ENCODE measurements at regions not wholly inside any gene's neighbourhood (a gene's known extent, or its start where the extent isn't known, plus 50 kb on each side); places are given as distances from the start of the nearest gene placed in this dataset.

- TF ChIP-seq EZH2 (IDR thresholded peaks at IDR 0.05; ENCODE audit: insufficient read depth, poor library complexity, severe bottlenecking) = no peak
- TF ChIP-seq EZH2phosphoT487 (IDR thresholded peaks at IDR 0.05; ENCODE audit: insufficient read depth, low read depth) = no peak
These were observed 181.0 kb upstream of the MYLIP start for GRCh38 chr6:15947923-15948322.

All from GM23248 (cell line).